ENCODE measurements at regions not wholly inside any gene's neighbourhood (a gene's known extent, or its start where the extent isn't known, plus 50 kb on each side); places are given as distances from the start of the nearest gene placed in this dataset.

DNA sequence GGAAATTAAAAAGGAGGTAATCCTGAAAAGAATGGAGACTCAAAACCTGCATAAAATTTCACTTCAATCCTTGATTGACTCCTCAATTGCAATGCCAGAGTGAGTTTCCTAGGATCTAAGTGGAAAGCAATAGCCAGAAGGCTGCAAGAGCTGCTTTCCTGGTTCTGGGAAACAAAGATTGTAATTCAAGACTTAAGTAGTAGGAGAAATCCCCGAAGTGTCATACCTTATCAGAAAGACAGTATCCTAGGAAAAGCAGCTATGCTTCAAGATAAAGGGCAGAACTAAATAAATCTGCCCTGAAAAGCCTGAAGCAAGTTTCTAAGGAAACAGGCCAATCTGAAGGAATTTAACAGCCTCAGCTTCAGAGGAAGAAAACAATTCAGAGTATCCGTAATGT lies 390.2 kb downstream of the DSC3 start:
- Histone ChIP-seq H3K9me3 (ENCODE audit: control insufficient read depth, insufficient read depth, low read depth, low read length) (no peaks in the 10 kb centered on the region), H3K4me1 (ENCODE audit: control insufficient read depth, insufficient read depth, low read length) (no peaks in the 10 kb centered on the region), H3K4me3 (ENCODE audit: low read depth, low read length) (no peak overlapping the region), H3K36me3 (ENCODE audit: control insufficient read depth in 2 of 2, insufficient read depth in 1 of 2, low read length in 2 of 2) (no peaks in the 10 kb centered on the region), H3K27ac (ENCODE audit: extremely low read depth, low read depth, low read length) (no peak overlapping the region)
- TF ChIP-seq, protein P1, sequence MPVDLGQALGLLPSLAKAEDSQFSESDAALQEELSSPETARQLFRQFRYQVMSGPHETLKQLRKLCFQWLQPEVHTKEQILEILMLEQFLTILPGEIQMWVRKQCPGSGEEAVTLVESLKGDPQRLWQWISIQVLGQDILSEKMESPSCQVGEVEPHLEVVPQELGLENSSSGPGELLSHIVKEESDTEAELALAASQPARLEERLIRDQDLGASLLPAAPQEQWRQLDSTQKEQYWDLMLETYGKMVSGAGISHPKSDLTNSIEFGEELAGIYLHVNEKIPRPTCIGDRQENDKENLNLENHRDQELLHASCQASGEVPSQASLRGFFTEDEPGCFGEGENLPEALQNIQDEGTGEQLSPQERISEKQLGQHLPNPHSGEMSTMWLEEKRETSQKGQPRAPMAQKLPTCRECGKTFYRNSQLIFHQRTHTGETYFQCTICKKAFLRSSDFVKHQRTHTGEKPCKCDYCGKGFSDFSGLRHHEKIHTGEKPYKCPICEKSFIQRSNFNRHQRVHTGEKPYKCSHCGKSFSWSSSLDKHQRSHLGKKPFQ (tag by site-specific recombination; IDR thresholded peaks at IDR 0.05), result no peak
- TF ChIP-seq, protein P2, sequence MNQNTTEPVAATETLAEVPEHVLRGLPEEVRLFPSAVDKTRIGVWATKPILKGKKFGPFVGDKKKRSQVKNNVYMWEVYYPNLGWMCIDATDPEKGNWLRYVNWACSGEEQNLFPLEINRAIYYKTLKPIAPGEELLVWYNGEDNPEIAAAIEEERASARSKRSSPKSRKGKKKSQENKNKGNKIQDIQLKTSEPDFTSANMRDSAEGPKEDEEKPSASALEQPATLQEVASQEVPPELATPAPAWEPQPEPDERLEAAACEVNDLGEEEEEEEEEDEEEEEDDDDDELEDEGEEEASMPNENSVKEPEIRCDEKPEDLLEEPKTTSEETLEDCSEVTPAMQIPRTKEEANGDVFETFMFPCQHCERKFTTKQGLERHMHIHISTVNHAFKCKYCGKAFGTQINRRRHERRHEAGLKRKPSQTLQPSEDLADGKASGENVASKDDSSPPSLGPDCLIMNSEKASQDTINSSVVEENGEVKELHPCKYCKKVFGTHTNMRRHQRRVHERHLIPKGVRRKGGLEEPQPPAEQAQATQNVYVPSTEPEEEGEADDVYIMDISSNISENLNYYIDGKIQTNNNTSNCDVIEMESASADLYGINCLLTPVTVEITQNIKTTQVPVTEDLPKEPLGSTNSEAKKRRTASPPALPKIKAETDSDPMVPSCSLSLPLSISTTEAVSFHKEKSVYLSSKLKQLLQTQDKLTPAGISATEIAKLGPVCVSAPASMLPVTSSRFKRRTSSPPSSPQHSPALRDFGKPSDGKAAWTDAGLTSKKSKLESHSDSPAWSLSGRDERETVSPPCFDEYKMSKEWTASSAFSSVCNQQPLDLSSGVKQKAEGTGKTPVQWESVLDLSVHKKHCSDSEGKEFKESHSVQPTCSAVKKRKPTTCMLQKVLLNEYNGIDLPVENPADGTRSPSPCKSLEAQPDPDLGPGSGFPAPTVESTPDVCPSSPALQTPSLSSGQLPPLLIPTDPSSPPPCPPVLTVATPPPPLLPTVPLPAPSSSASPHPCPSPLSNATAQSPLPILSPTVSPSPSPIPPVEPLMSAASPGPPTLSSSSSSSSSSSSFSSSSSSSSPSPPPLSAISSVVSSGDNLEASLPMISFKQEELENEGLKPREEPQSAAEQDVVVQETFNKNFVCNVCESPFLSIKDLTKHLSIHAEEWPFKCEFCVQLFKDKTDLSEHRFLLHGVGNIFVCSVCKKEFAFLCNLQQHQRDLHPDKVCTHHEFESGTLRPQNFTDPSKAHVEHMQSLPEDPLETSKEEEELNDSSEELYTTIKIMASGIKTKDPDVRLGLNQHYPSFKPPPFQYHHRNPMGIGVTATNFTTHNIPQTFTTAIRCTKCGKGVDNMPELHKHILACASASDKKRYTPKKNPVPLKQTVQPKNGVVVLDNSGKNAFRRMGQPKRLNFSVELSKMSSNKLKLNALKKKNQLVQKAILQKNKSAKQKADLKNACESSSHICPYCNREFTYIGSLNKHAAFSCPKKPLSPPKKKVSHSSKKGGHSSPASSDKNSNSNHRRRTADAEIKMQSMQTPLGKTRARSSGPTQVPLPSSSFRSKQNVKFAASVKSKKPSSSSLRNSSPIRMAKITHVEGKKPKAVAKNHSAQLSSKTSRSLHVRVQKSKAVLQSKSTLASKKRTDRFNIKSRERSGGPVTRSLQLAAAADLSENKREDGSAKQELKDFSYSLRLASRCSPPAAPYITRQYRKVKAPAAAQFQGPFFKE (tag by site-specific recombination; IDR thresholded peaks at IDR 0.05; ENCODE audit: borderline replicate concordance), result no peak
- TF ChIP-seq BCL11A (tag by site-specific recombination; IDR thresholded peaks at IDR 0.05; ENCODE audit: low read depth) (no peak), ZNF274 (IDR thresholded peaks at IDR 0.05; ENCODE audit: low read length) (no peak), ZNF274 (tag by site-specific recombination; IDR thresholded peaks at IDR 0.05; ENCODE audit: borderline replicate concordance) (no peak)
- TF ChIP-seq, protein P3, sequence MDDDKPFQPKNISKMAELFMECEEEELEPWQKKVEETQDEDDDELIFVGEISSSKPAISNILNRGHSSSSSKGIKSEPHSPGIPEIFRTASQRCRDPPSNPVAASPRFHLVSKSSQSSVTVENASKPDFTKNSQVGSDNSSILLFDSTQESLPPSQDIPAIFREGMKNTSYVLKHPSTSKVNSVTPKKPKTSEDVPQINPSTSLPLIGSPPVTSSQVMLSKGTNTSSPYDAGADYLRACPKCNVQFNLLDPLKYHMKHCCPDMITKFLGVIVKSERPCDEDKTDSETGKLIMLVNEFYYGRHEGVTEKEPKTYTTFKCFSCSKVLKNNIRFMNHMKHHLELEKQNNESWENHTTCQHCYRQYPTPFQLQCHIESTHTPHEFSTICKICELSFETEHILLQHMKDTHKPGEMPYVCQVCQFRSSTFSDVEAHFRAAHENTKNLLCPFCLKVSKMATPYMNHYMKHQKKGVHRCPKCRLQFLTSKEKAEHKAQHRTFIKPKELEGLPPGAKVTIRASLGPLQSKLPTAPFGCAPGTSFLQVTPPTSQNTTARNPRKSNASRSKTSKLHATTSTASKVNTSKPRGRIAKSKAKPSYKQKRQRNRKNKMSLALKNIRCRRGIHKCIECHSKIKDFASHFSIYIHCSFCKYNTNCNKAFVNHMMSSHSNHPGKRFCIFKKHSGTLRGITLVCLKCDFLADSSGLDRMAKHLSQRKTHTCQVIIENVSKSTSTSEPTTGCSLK (tag by site-specific recombination; IDR thresholded peaks at IDR 0.05), result no peak
- ChIA-PET CTCF (interaction anchor here (0.5 kb wide), 1 partner anchor 145 kb away, joined by 3 read pairs; no protein-coding TSS in a partner anchor), POLR2A (no interaction called here)

DNA sequence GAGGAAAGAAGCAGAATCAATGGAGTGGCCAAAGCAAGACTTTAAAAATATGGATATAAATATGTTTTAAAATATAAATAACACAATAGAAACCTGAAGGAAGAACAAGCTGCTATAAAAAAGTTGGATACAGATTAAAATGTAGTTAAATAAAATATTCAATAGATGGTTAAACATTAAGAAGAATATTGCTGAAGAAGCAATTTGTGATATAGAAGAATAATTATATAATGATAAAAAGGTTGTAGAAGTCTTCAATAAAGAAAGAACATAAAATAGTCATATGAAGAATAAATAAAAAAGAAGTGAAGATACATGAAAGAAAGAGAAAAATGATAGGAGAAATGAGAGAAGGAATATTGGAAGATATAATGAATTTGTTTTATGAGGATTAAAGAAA lies 392.0 kb downstream of the DSC3 start:
- Histone ChIP-seq H3K36me3 (ENCODE audit: control insufficient read depth in 2 of 2, insufficient read depth in 1 of 2, low read length in 2 of 2) (no peaks in the 10 kb centered on the region), H3K4me1 (ENCODE audit: control insufficient read depth, insufficient read depth, low read length) (no peaks in the 10 kb centered on the region), H3K9me3 (ENCODE audit: control insufficient read depth, insufficient read depth, low read depth, low read length) (no peaks in the 10 kb centered on the region), H3K27ac (ENCODE audit: extremely low read depth, low read depth, low read length) (no peak overlapping the region), H3K4me3 (ENCODE audit: low read depth, low read length) (no peak overlapping the region)
- ChIA-PET CTCF (no interaction called here), POLR2A (no interaction called here)
- TF ChIP-seq ZNF624 (tag by site-specific recombination; IDR thresholded peaks at IDR 0.05) (no peak), ZNF549 (tag by site-specific recombination; IDR thresholded peaks at IDR 0.05) (no peak), ZNF621 (tag by site-specific recombination; IDR thresholded peaks at IDR 0.05) (no peak)
- TF ChIP-seq, protein P4, sequence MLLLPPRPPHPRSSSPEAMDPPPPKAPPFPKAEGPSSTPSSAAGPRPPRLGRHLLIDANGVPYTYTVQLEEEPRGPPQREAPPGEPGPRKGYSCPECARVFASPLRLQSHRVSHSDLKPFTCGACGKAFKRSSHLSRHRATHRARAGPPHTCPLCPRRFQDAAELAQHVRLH (tag by site-specific recombination; IDR thresholded peaks at IDR 0.05), result no peak
- TF ChIP-seq, protein P5, sequence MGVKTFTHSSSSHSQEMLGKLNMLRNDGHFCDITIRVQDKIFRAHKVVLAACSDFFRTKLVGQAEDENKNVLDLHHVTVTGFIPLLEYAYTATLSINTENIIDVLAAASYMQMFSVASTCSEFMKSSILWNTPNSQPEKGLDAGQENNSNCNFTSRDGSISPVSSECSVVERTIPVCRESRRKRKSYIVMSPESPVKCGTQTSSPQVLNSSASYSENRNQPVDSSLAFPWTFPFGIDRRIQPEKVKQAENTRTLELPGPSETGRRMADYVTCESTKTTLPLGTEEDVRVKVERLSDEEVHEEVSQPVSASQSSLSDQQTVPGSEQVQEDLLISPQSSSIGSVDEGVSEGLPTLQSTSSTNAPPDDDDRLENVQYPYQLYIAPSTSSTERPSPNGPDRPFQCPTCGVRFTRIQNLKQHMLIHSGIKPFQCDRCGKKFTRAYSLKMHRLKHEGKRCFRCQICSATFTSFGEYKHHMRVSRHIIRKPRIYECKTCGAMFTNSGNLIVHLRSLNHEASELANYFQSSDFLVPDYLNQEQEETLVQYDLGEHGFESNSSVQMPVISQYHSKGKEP (tag by site-specific recombination; IDR thresholded peaks at IDR 0.05), result no peak
